Fibroblast of the aortic adventitia (primary cell): ENCODE measurements at regions not wholly inside any gene's neighbourhood (a gene's known extent, or its start where the extent isn't known, plus 50 kb on each side); places are given as distances from the start of the nearest gene placed in this dataset.

Source experiments
- DNase-seq: peaks from one replicate; pipeline ENCODE4 v3.0.0-alpha.2; 2010; ENCODE audit warnings: low read depth
- H3K4me3 ChIP-seq: 2 replicates; pipeline ENCODE4 v1.5.1; 2011; ENCODE audit warnings: low read depth, mild to moderate bottlenecking, control low read depth, low read length, moderate library complexity
- TF ChIP-seq, protein P1 (sequence below): IDR thresholded peaks from 2 replicates; pipeline ENCODE4 v1.5.1; 2011; ENCODE audit warnings: mild to moderate bottlenecking, low read length, control low read depth, inconsistent platforms; ENCODE audit not compliant: insufficient read depth

DNA sequence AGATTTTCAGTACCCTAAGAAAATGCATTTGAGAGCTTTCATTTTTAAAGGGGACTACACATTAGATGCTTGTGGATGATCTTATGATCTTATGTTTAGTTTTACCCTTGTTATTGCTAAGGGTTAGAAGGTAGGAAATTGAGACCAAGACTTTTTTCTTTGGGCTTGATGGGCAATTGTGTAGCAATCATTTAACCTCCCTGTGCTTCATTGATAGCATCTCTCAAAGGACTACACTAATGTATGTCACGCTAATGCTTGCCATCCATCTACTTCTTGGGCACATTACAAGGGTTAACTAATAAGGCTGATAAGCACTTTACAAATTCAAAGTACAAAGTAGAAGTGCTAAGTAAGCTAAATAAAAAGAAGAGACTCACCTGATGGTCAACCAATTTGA lies 189.3 kb upstream of the LRP1B start:
- TF ChIP-seq, protein P1, sequence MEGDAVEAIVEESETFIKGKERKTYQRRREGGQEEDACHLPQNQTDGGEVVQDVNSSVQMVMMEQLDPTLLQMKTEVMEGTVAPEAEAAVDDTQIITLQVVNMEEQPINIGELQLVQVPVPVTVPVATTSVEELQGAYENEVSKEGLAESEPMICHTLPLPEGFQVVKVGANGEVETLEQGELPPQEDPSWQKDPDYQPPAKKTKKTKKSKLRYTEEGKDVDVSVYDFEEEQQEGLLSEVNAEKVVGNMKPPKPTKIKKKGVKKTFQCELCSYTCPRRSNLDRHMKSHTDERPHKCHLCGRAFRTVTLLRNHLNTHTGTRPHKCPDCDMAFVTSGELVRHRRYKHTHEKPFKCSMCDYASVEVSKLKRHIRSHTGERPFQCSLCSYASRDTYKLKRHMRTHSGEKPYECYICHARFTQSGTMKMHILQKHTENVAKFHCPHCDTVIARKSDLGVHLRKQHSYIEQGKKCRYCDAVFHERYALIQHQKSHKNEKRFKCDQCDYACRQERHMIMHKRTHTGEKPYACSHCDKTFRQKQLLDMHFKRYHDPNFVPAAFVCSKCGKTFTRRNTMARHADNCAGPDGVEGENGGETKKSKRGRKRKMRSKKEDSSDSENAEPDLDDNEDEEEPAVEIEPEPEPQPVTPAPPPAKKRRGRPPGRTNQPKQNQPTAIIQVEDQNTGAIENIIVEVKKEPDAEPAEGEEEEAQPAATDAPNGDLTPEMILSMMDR: no peak
- H3K4me3 ChIP-seq: no peak overlapping the region
- no peak for DNase-seq

DNA sequence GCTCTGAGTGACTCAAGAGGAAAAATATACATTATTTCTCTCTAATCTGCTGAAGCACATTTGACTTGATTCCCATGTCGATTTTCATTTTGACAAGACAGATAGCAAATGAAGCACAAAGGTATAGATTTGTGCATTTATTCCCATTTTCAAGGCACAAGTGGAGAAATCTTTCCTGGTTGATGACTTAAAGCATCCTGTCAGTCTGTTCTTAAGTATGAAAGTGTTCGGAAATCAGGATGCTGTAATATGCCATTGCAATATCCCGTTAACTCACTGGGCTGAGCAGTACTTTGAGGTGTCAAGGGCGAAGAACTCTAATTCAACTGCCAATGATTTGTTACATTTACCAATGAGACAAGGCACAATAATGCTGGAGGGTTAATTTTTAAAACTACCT lies 185.2 kb upstream of the LRP1B start:
- no peak overlapping the region for H3K4me3 ChIP-seq
- TF ChIP-seq, protein P1: no peak
- no peak for DNase-seq

DNA sequence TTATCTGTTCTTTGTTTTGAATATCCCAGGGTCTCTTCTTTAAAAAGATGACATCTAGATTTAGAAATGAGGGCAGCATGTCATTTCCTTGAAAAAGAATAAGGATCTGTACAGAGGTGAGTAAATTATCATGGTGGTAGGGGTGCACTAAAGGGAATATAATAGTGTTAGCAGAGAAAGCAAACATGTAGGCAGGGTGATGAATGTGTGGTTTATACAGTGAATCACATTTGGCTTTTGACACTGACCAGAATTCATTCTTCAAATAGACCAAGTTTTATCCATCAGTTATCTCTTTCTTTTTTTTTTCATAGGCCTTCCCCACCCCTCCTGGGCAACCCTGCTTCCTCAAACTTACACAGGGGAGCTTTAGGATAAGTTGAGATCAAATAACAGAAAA lies 184.5 kb upstream of the LRP1B start:
- DNase-seq: no peak
- TF ChIP-seq, protein P1: no peak
- no peak overlapping the region for H3K4me3 ChIP-seq

DNA sequence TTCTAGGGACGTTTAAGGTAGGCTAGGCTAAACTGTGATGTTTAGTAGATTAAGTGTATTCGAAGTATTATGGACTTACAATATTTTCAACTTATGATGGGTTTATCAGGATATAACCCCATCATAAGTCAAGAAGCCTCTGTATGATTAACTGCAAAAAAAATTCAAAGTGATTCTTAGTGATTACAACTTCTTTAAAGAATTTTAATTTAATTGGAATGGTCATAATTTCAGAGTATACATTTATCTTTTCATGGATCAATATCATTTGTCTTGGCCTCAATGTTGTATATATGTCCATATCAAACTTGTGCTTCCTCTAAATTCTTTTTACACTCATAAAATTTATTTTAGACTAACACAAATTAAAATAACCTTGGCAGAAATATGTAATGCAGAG lies 183.3 kb upstream of the LRP1B start:
- no peak for DNase-seq
- TF ChIP-seq, protein P1: no peak
- no peak overlapping the region for H3K4me3 ChIP-seq

DNA sequence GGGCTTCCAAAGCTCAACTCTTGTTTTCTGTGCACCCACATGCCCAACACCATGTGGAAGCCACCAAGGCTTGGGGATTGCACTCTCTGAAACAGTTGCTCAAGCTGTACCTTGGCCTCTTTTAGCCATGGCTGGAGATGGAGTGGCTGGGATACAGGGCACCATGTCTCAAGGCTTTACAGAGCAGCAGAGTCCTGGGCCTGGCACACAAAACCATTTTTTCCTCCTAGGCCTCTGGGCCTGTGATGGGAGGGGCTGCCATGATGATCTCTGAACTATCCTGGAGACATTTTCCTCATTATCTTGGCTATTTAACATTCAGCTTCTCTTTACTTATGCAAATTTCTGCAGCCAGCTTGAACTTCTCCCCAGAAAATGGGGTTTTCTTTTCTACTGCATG lies 179.7 kb upstream of the LRP1B start:
- TF ChIP-seq, protein P1: no peak
- DNase-seq: no peak
- no peak overlapping the region for H3K4me3 ChIP-seq

DNA sequence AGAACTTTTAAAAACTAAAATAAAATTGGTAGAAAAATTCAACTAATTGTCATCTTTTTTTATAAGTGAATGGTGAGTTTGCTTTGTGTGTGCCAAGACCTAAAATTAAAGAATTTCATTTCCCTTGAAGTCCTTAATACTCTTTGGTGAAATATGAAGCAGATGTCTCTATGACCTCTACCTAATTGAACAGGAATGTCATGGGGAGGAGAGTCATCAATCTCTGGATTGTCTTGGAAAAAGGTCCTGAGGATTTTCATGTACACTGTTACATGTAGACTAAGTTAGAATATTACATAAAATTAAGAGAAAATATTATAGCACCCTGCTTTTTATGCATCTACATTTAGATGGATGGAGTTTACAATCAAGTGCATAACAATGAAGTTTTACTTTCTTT lies 177.9 kb upstream of the LRP1B start:
- TF ChIP-seq, protein P1: no peak
- H3K4me3 ChIP-seq: no peak overlapping the region
- DNase-seq: no peak

DNA sequence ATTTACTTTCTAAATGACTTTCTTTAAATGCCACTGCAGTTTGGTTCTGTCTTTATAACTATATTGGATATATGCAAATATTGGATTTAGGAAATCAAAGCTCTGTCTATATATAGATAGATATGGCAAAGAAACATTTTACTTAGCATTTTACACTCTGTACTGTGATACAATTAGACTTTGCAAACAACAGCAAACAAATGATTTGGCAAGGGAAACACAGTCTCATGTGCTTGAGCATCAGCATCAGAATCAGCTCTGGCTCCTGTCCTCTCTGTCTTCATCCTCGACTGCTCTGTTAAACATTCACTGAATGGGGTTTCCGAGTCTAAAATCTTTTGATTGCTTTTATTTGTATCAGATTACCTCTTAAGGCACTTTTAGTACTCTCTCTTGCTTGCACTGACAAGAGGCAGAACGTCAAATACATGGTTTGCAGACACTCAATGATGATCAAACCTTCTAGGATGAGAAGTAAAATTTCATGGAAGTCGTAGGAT lies 176.8 kb upstream of the LRP1B start:
- TF ChIP-seq, protein P1: no peak
- H3K4me3 ChIP-seq: no peak overlapping the region
- DNase-seq: no peak
